GM12878 (cell line): ENCODE measurements at regions not wholly inside any gene's neighbourhood (a gene's known extent, or its start where the extent isn't known, plus 50 kb on each side); places are given as distances from the start of the nearest gene placed in this dataset.

Source experiments
- BACH1 ChIP-seq: fragments of 450-650 bp; IDR thresholded peaks from 2 replicates; pipeline ENCODE4 v1.6.1; 2017; ENCODE audit warnings: mild to moderate bottlenecking, borderline replicate concordance
- CTCF ChIP-seq, 3 experiments: IDR thresholded peaks in 2 of 3; conservative IDR thresholded peaks in 1 of 3; 2 replicates each; pipeline ENCODE4 v1.5.1; 2011; ENCODE audit warnings: low read depth in 3 of 3, low read length in 3 of 3, mild to moderate bottlenecking in 3 of 3, control low read depth in 2 of 3, moderate library complexity in 2 of 3, inconsistent platforms in 1 of 3, mixed read lengths in 1 of 3; ENCODE audit not compliant: control insufficient read depth in 2 of 3, insufficient read depth in 1 of 3; ENCODE audit errors: extremely low read depth in 1 of 3
- PAX5 ChIP-seq: IDR thresholded peaks from 2 replicates; pipeline ENCODE4 v1.6.1; 2011; ENCODE audit warnings: low read depth, low read length, borderline replicate concordance

- no peak for TF ChIP-seq CTCF (IDR thresholded peaks at IDR 0.05 in 2 of 3, conservative IDR thresholded peaks at IDR 0.05 in 1 of 3; ENCODE audit: control insufficient read depth in 2 of 3, extremely low read depth in 1 of 3, insufficient read depth in 1 of 3, low read depth in 3 of 3, low read length in 3 of 3)
- no peak for TF ChIP-seq BACH1
- TF ChIP-seq PAX5, result no peak
These were observed 58.1 kb upstream of the MAST4 start for GRCh38 chr5:66538126-66538525.
